H1 (cell line): ENCODE measurements at regions not wholly inside any gene's neighbourhood (a gene's known extent, or its start where the extent isn't known, plus 50 kb on each side); places are given as distances from the start of the nearest gene placed in this dataset.

ENCODE experiments used
- CTCF ChIA-PET: fragments of 300-600 bp; sonication (Branson Sonifier 250); formaldehyde crosslinking; loops from one replicate; lab custom pipeline; 2021; ENCODE audit not compliant: partially characterized antibody; lab: Charles Lee
- POLR2A ChIA-PET: fragments of 300-600 bp; sonication (Branson Sonifier 250); formaldehyde crosslinking; loops from one replicate; lab custom pipeline; 2021; ENCODE audit warnings: inconsistent platforms; ENCODE audit not compliant: partially characterized antibody; lab: Charles Lee
- DNase-seq, 2 experiments: peaks; one replicate each; pipeline versions ENCODE4 v3.0.0 to v3.0.0-alpha.2; 2010 to 2022; ENCODE audit warnings: low spot score in 2 of 2, low read depth in 1 of 2, mixed read lengths in 1 of 2
- FAIRE-seq: peaks from 2 replicates; lab custom pipeline; 2011; peaks lifted over from hg19 to GRCh38; lab: Jason Lieb, UNC
- H2AFZ ChIP-seq: 2 replicates; pipeline ENCODE4 v1.8.1; 2012; ENCODE audit warnings: low read length, inconsistent platforms
- H2AK5ac ChIP-seq: 2 replicates; pipeline ENCODE4 v1.6.1; 2013; ENCODE audit warnings: low read depth, low read length
- H2BK120ac ChIP-seq: replicated peaks from 2 replicates; pipeline ENCODE3; 2013; ENCODE audit warnings: low read depth, low read length, inconsistent platforms
- H2BK12ac ChIP-seq: 2 replicates; pipeline ENCODE4 v1.6.1; 2013; ENCODE audit warnings: low read depth, low read length
- H2BK15ac ChIP-seq: 2 replicates; pipeline ENCODE4 v1.6.1; 2013; ENCODE audit warnings: low read length
- H2BK20ac ChIP-seq: 2 replicates; pipeline ENCODE4 v1.6.1; 2013; ENCODE audit warnings: low read length
- H2BK5ac ChIP-seq: 2 replicates; pipeline ENCODE4 v1.6.1; 2013; ENCODE audit warnings: low read depth, low read length
- H3K14ac ChIP-seq: 2 replicates; pipeline ENCODE4 v1.6.1; 2013; ENCODE audit warnings: inconsistent platforms; ENCODE audit not compliant: insufficient read length
- H3K18ac ChIP-seq: 2 replicates; pipeline ENCODE4 v1.6.1; 2013; ENCODE audit warnings: low read length; ENCODE audit errors: extremely low read depth
- H3K23ac ChIP-seq: 2 replicates; pipeline ENCODE4 v1.6.1; 2013; ENCODE audit warnings: inconsistent platforms; ENCODE audit not compliant: insufficient read length
- H3K23me2 ChIP-seq: 2 replicates; pipeline ENCODE4 v1.6.1; 2013; ENCODE audit warnings: low read depth, low read length
- H3K27ac ChIP-seq: 2 replicates; pipeline ENCODE4 v1.6.1; 2011; ENCODE audit warnings: low read depth, low read length, inconsistent platforms
- H3K27me3 ChIP-seq, 4 experiments: replicated peaks in 1 of 4; 1 replicate in 1 of 4; 2 replicates in 3 of 4; pipeline versions ENCODE4 v1.6.1 to v1.8.1; 2011 to 2013; ENCODE audit warnings: low read length in 3 of 4, mild to moderate bottlenecking in 3 of 4, inconsistent platforms in 2 of 4, mixed read lengths in 2 of 4, moderate library complexity in 1 of 4; ENCODE audit not compliant: control insufficient read depth in 3 of 4, insufficient read depth in 3 of 4; ENCODE audit errors: extremely low read depth in 1 of 4
- H3K36me3 ChIP-seq, 4 experiments: 2 replicates each; pipeline versions ENCODE4 v1.6.1 to v1.8.1; 2011 to 2013; ENCODE audit warnings: mild to moderate bottlenecking in 4 of 4, low read length in 3 of 4, moderate library complexity in 2 of 4, control low read depth in 1 of 4, inconsistent platforms in 1 of 4; ENCODE audit not compliant: insufficient read depth in 4 of 4, control insufficient read depth in 2 of 4
- H3K4ac ChIP-seq: replicated peaks from 2 replicates; pipeline ENCODE3; 2013; ENCODE audit warnings: low read length, low read depth, mixed read lengths, inconsistent platforms; ENCODE audit not compliant: insufficient read length
- H3K4me1 ChIP-seq, 4 experiments: replicated peaks in 1 of 4; 1 replicate in 1 of 4; 2 replicates in 3 of 4; pipeline versions ENCODE4 v1.6.1 to v1.8.1; 2011 to 2013; ENCODE audit warnings: low read length in 3 of 4, inconsistent platforms in 2 of 4, mixed read lengths in 1 of 4; ENCODE audit not compliant: insufficient read depth in 4 of 4, control insufficient read depth in 3 of 4
- H3K4me2 ChIP-seq, 2 experiments: 2 replicates each; pipeline versions ENCODE4 v1.6.1 to v1.8.1; 2011 to 2013; ENCODE audit warnings: low read depth in 2 of 2, low read length in 2 of 2, control low read depth in 1 of 2, inconsistent platforms in 1 of 2, mild to moderate bottlenecking in 1 of 2; ENCODE audit not compliant: insufficient read depth in 1 of 2
- H3K4me3 ChIP-seq, 4 experiments: fragments of 200-600, 300-600 bp in 1 of 4; sonication (generic), shearing (Covaris generic), sonication (Bioruptor Twin) in 1 of 4; 2 replicates each; pipeline versions ENCODE4 v1.5.1 to v1.8.1; 2011 to 2016; ENCODE audit warnings: low read length in 4 of 4, low read depth in 3 of 4, control low read depth in 2 of 4, inconsistent platforms in 2 of 4, mild to moderate bottlenecking in 2 of 4, mixed read lengths in 1 of 4, moderate library complexity in 1 of 4; ENCODE audit not compliant: insufficient read depth in 2 of 4; ENCODE audit errors: extremely low read depth in 1 of 4
- H3K56ac ChIP-seq: replicated peaks from 2 replicates; pipeline ENCODE3; 2013; ENCODE audit warnings: low read depth, mild to moderate bottlenecking, mixed read lengths, low read length, inconsistent platforms; ENCODE audit not compliant: insufficient read length
- H3K79me1 ChIP-seq: 2 replicates; pipeline ENCODE4 v1.6.1; 2013; ENCODE audit warnings: low read depth, low read length, control low read depth
- H3K79me2 ChIP-seq, 2 experiments: 2 replicates each; pipeline versions ENCODE4 v1.6.1 to v1.8.1; 2012 to 2013; ENCODE audit warnings: low read length in 2 of 2, mild to moderate bottlenecking in 2 of 2, inconsistent platforms in 1 of 2; ENCODE audit not compliant: insufficient read depth in 2 of 2, control insufficient read depth in 1 of 2
- H3K9ac ChIP-seq, 4 experiments: replicated peaks in 1 of 4; 1 replicate in 1 of 4; 2 replicates in 3 of 4; pipeline versions ENCODE4 v1.6.1 to v1.8.1; 2011 to 2013; ENCODE audit warnings: low read depth in 3 of 4, low read length in 3 of 4, control low read depth in 2 of 4, mild to moderate bottlenecking in 2 of 4, moderate library complexity in 2 of 4, inconsistent platforms in 1 of 4; ENCODE audit errors: extremely low read depth in 1 of 4
- H3K9me3 ChIP-seq, 2 experiments: 2 replicates each; pipeline versions ENCODE4 v1.6.1 to v1.8.1; 2012 to 2013; ENCODE audit warnings: mild to moderate bottlenecking in 2 of 2, moderate library complexity in 2 of 2, control low read depth in 1 of 2, inconsistent platforms in 1 of 2, low read depth in 1 of 2, low read length in 1 of 2, mixed read lengths in 1 of 2; ENCODE audit not compliant: insufficient read depth in 2 of 2
- H4K20me1 ChIP-seq, 2 experiments: replicated peaks in 1 of 2; 2 replicates each; pipeline versions ENCODE3 to v1.8.1; 2011 to 2013; ENCODE audit warnings: inconsistent platforms in 2 of 2, low read length in 2 of 2, mild to moderate bottlenecking in 1 of 2; ENCODE audit not compliant: insufficient read depth in 2 of 2, control insufficient read depth in 1 of 2
- H4K5ac ChIP-seq: 2 replicates; pipeline ENCODE4 v1.6.1; 2013; ENCODE audit warnings: low read length, low read depth, mixed read lengths, inconsistent platforms; ENCODE audit not compliant: insufficient read length
- H4K8ac ChIP-seq: 2 replicates; pipeline ENCODE4 v1.8.0; 2013; ENCODE audit warnings: mild to moderate bottlenecking, moderate library complexity, low read length, inconsistent platforms; ENCODE audit not compliant: insufficient read depth; ENCODE audit errors: extremely low read depth
- H4K91ac ChIP-seq: replicated peaks from 2 replicates; pipeline ENCODE3; 2013; ENCODE audit warnings: low read length, mixed read lengths, inconsistent platforms; ENCODE audit not compliant: insufficient read length
- CBX5 ChIP-seq: fragments of 300-800, 300-1000 bp; sonication (generic); IDR thresholded peaks from 2 replicates; pipeline ENCODE4 v1.7.1; 2016; ENCODE audit warnings: antibody characterized with exemption, low read length, low read depth
- CREB1 ChIP-seq: IDR thresholded peaks from 2 replicates; pipeline ENCODE4 v1.6.1; 2012; ENCODE audit warnings: inconsistent platforms
- EGR1 ChIP-seq: IDR thresholded peaks from 2 replicates; pipeline ENCODE4 v1.6.1; 2011; ENCODE audit warnings: low read depth, low read length, borderline replicate concordance
- JUN ChIP-seq: IDR thresholded peaks from 2 replicates; pipeline ENCODE4 v1.6.1; 2011; ENCODE audit warnings: low read depth, mild to moderate bottlenecking, improper control_type of control experiment, low read length
- NANOG ChIP-seq: IDR thresholded peaks from 2 replicates; pipeline ENCODE4 v1.6.1; 2011; ENCODE audit warnings: low read length, low read depth, mild to moderate bottlenecking, inconsistent platforms; ENCODE audit not compliant: insufficient read depth, poor library complexity, severe bottlenecking
- PHF8 ChIP-seq: fragments of 200-600 bp; sonication (generic); conservative IDR thresholded peaks from 2 replicates; pipeline ENCODE4 v1.7.1; 2012; ENCODE audit warnings: low read depth, mild to moderate bottlenecking, inconsistent platforms, low read length, moderate library complexity
- YY1 ChIP-seq: IDR thresholded peaks from 2 replicates; pipeline ENCODE4 v1.6.1; 2011; ENCODE audit warnings: low read depth, mild to moderate bottlenecking, low read length
- WGBS, 2 experiments: shearing (Covaris generic) in 1 of 2; methylation state at CpG; one replicate each; pipeline versions ENCODE4 v1.1.6 to v1.1.7; 2013 to 2015; ENCODE audit warnings: low lambda C conversion rate in 2 of 2, mixed read lengths in 2 of 2, inconsistent platforms in 1 of 2, low coverage in 1 of 2, missing lambda C conversion rate in 1 of 2; ENCODE audit not compliant: insufficient replicate concordance in 2 of 2, insufficient coverage in 1 of 2, insufficient read length in 1 of 2; ENCODE audit errors: extremely low coverage in 1 of 2, missing lambda C conversion rate in 1 of 2; 5-methylcytosine and 5-hydroxymethylcytosine counted together

DNA sequence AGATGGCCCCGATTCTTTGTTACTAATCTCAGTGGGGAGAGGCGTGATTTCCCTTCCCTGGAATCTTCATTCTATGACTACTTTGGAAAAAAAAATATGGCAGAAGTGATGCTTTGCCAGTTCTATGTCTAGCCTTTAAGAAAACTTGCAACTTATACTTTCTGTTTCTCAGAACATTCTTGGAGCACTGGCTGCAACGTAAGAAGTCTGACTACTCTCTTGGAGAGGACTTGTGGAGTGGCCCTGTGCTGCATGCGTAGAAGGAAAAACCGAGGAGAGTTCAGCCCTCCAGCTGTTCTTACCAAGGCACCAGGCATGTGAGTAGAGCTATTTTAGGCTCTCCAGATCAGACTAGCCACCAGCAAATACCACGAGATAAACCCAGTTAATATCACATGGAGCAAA is 77.6 kb upstream of the STXBP5 start:
- Histone ChIP-seq H3K4ac (no peak overlapping the region), H3K14ac (no peak overlapping the region), H4K5ac (no peak overlapping the region), H2BK20ac (no peak overlapping the region), H3K27ac (no peak overlapping the region), H2BK12ac (no peak overlapping the region), H3K23ac (no peak overlapping the region), H3K18ac (no peak overlapping the region; the same call in 1 of the 2 replicates), H2BK15ac (no peak overlapping the region), H4K20me1 (no peaks in the 10 kb centered on the region), H4K8ac (no peak overlapping the region), H4K91ac (no peak overlapping the region), H2AFZ (peak overlapping the region; percentile 57; the same call in 1 of the 2 replicates), H3K27me3 (no peaks in the 10 kb centered on the region), H3K9ac (no peak overlapping the region), H3K4me3 (no peak overlapping the region), H2BK5ac (no peak overlapping the region), H3K79me1 (no peaks in the 10 kb centered on the region), H3K23me2 (no peaks in the 10 kb centered on the region), H3K36me3 (no peaks in the 10 kb centered on the region), H3K4me1 (no peaks in the 10 kb centered on the region), H3K79me2 (no peaks in the 10 kb centered on the region), H2AK5ac (no peak overlapping the region), H2BK120ac (no peak overlapping the region), H3K9me3 (no peaks in the 10 kb centered on the region), H3K56ac (no peak overlapping the region), H3K4me2 (no peak overlapping the region)
- 84% methylated on average over 6 of the region's 6 CpGs; no CpG with 5 or more reads in 1 of the 2 experiments for WGBS, 2 experiments
- FAIRE-seq, result no peak
- ChIA-PET CTCF (interaction anchor here (1.0 kb wide), 1 partner anchor 10 kb away, joined by 3 read pairs; no protein-coding TSS in a partner anchor), POLR2A (no interaction called here)
- no peak for TF ChIP-seq CBX5
- no peak for TF ChIP-seq EGR1
- TF ChIP-seq JUN, result no peak
- no peak for TF ChIP-seq NANOG
- no peak for TF ChIP-seq CREB1
- no peak for TF ChIP-seq PHF8
- TF ChIP-seq YY1, result no peak
- no peak for DNase-seq
